Smooth muscle cell of the brain vasculature (primary cell): ENCODE measurements at regions not wholly inside any gene's neighbourhood (a gene's known extent, or its start where the extent isn't known, plus 50 kb on each side); places are given as distances from the start of the nearest gene placed in this dataset.
"Not testable (repeated sequence)": the region's sequence is repeated elsewhere in the genome, so short reads cannot be mapped to it uniquely, and the experiment has no call there.

Experiments used
- DNase-seq: peaks from one replicate; pipeline ENCODE4 v3.0.0-alpha.2; 2012; ENCODE audit warnings: low read depth, low spot score

DNA sequence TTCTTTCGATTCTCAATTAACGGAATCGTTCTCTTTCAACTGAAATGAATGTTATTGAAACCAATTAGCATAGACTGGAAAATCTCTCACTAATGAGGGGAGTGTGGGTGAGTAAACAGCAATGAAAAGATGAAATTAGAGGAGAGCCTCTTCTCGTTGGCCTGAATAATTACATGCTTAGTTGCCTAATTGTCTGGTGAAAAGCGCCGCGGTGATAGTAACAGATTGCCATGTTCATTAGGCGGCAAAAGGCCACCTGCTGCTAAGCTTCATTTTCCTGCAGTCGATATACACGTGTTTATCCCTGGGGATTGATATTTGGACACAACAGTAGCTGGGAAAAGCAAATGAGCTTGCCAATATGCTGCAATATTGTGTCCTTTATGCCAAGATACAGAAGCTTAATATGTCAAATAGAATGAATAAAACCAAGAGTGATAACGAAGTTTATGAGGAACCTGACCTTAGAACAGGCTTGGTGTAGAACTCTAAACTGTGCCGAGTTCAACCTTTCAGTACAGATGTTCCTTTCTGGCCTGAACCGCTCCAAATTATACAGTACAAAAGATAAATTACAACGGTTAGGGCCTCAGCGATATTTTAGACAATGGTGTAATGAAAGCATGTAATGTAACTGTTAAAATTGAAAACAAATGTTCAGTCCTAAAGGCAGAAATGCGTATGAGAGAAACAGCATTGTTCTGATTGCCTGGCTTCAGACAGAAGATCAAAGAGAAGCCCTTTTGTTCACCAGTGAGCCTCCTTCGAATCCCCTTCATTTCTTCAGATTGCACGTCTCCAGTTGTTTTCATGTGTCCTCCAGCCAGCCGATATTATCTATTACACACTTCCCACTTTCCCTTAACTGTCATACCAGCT, 185.2 kb downstream of the SHOX2 start:
- no peak for DNase-seq

DNA sequence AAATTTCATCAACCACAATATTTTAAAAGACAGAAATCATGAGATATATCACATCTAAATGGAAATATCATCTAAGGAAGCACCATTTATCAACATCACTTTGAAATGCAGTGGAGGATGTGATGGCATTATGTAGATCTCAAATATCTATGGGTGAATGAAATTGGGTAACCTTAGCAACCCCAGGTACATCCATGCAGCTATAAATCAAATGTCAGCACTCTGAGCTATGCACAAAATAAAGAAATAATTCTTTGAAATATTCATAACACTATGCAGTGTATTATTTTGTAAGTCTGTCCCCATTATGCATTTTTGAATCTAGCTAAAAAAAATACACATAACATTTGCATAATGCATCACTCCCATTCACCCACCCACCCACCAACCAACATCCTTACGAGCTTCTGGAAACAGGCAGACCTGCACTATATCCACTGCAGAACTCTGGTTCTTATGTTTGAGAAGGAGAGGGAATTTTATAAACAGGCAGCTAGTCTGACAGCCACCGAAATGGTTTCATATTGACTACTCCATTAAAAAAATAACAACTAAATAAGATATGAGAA, 186.8 kb downstream of the SHOX2 start:
- no peak for DNase-seq

DNA sequence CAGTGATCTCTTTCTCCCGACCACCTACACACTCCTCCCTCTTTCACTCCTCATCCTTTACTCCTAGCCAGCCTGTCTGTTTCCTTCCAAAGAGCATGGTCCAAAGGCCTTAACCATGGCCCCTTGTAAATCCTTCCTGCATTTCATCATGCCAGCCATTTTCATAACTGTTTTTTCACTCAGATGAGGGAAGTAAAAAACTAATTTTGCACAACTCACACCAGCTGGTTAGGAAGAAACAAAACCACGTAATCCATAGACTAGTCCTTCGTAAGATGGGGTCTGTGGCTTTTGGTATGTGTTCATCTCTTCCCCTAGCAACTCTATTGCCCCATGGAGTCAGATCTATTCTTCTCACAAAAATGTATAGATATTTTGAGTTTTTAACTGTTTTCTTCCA, 187.8 kb downstream of the SHOX2 start:
- no peak for DNase-seq

DNA sequence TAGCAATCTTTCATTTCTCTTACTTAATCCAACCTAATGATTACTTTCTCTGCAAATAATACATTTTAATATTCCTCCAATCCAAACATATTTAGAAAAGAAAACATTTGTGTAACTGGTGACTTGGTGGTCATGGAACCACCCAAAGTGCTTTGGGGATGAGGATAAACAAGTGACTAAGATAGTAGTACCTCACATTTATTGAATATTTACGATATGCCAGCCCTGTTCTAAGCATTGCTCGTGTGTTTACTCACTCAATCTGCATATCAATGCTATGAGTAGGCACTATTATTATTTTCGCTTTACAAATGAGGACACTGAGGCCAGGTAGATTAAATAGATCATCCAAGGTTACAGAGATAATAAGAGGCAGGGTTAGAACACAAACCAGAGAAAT, 189.5 kb downstream of the SHOX2 start:
- DNase-seq, result no peak

DNA sequence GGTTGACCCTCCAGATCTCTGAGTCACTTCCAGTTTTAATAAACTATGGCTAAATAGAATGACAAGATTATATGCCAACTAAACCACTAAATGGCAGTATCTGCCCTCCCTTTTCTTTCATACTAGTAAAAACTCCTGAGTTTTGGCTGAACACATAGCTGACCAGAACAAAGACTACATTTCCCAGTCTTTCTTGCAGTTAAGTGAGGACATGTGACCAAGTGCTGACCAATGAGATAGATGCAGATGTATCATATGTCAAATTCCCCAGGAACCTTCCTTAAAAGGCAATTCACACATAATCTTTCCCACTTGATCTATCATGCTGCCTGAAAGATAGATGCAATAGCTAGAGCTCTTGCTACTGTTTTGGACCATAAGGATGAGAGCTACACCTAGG, 191.3 kb downstream of the SHOX2 start:
- no peak for DNase-seq

DNA sequence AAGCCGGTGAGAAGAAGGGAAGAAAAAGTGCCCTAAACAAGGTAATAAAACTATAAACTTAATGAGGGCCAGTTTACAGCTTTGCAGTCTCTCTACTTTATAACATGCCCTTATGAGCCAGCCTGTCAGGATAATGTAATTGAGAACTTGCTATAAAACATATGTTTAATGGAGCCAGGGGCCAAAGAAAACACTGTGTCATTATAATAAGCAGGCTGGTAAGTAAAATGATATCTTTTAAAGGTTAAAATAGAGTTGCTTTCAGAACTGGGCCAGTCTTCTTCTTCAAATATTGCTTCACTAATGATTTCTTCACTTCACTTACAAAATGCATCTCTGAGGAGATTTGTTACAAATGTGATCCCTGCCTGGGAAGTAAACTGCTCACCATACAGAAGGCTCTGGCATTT, 192.5 kb downstream of the SHOX2 start:
- DNase-seq, result no peak

DNA sequence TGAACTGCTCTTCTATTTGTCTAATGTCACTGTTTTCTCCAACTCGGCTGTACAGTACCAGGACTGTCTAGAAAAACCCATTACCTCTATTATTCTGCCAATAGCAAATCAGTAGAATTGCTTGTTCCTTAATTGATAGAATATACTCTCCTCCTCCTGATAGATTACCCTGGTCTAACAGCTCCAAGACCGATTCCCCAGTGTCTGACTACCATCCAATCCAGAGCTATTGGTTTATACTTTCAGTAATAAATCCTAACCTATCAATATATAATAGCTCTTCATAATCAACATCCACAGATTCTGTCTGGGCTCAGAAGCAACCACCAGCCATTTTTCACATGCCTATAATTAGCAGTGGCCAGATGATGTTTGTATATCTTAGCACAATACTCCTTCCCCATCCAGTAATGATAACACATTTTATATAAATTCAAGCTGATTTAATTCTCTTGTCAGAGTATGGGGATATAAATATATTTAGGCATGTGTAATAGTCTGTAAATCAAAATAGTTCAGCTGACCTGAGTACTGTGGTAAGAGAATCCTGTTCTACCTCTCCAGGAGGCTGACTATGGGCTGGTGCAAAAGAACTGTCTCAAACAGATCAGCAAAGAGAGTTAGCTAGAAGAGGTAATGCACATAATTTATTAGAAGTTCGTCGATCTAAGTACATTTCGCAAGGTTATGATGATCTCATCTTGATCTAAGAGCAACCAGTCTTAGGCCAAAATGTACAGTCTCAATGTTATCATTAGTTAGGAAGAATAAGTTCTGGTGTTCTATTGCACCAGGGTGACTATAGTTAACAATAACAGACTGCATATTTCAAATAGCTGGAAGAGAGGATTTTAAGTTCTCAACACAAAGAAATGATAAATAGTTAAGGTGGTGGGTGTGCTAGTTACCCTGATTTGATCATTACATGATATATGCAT, 193.4 kb downstream of the SHOX2 start:
- DNase-seq, result no peak

DNA sequence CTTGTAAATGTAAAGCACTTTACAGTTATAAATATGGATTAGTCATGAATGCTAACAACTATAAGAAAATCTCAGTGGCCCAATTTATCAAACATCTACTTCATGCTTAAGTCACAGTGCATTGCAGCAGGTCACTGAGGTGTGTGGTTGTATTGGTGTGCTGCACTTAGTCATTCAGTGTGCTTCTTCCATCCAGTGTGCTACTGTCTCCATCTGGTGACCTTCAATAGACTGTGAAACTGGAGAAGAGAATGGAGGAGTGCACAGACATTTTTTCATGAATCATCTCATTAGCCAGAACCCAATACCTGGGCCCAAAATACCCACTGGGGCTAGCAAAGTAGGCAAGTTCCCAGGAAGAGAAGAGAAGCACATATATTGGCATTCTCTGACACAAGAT, 199.6 kb downstream of the SHOX2 start:
- DNase-seq, result no peak

DNA sequence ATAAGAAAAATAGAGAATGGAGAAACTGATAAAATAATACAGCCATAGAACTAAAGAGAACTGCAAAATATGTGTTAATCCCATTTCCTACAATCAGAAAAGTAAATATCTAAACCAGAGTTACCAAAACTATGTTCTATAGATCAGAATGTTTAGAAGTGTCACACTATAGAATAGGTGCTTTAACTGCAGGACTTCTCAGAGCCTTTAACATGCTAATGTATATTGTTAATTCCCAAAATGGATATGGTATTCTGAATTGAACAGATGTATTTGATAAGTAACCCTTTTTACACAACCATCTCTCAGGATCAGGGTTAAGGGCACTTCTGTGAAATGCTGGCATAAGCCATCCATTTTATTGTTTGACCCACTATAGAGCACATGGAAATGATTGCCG, 200.3 kb downstream of the SHOX2 start:
- no peak for DNase-seq

DNA sequence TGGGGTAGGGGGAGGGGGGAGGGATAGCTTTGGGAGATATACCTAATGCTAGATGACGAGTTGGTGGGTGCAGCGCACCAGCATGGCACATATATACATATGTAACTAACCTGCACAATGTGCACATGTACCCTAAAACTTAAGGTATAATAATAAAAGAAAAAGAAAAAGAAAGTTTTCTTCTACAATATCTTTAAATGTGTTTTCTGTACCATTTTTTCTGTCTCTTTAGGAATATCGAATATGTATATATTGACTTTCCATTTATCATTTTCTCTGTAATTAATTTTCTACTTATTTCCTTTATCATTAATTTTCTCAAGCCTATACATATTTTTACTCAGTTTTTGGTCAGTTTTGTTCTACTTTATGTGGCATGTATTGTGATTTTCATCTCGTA, 203.5 kb downstream of the SHOX2 start:
- not testable (repeated sequence) for DNase-seq

DNA sequence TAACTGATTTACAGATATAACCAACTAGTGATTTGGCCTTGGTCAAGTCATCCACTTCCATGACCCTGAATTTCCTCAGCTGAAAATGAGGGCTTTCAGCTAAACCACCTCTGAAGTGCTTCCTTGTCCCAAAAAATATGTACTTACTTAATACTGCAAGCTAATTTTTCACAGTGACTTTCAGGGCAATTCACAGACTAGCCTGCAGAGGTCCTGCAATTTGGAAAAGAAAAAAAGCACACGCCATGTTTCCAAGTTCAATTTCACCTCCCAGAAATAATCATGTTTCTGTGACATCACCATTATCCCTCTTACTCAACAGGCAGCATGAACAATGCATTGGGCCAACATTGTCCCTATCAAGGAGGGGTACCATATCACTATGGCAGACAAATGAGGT, 218.2 kb downstream of the SHOX2 start:
- DNase-seq, result no peak

DNA sequence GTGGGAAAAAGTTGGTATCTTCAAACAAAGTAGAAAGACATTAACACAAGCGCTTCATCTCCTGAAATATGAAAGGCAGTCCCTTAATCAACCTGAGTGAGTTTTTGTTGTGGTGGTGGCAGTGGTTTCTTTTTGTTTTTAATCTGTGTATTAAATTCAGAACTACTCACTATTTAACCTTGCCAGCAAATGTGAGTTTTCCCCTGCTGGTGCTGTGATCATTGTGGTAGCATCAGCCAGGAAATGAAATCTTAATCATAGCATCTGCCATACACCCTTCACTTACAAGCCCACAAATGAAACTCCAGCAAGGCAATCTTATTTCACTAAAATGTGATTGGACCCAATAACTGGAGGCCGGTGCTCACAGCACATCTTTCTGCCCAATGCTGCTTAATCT, 229.7 kb downstream of the SHOX2 start:
- DNase-seq, result no peak

DNA sequence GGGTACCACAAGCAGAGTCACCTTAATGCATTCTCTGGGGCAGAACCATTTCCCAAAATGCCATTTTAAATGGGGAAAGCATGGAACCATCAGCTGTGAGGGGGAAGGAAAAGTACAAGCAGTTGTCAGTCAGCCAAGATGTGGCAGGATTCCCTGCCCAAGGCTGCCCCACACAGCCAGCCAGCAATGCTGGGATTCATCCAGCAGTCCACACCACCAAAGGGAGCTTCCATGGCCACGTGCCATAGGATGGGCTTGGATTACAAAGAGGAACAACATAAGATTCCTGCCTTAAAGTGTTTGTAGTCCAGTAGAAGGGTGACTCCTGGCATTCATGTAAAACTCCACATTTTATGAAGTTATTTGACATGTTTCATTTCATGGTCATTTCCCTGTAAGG, 233.3 kb downstream of the SHOX2 start:
- DNase-seq, result no peak

DNA sequence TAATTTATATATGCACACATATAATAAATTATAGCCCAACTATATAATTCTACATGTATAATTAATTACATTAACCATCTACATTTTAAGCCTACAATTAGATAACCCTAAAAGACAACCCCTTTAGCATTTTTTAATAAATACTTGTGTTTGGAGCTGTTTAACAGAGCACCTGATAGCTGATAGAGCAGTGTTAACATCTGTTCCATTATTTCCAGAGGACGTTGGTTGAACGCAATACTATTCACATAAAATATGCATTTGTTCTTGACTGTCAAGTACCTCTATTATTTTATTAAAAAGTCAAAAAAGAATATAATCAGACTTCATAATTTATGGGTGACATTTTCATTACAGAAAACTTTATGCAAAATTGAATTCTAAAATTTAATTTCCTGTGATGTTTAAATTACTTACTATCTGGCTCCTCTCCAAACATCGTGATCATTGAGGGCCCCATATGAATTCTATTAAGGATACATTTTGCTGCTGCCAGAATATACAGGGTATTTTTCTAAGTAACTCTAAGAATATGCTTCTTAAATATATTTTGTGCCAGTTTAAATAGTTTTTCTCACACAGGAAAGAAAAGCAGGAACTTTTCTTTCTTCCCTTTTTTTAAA, 234.3 kb downstream of the SHOX2 start:
- DNase-seq, result no peak

DNA sequence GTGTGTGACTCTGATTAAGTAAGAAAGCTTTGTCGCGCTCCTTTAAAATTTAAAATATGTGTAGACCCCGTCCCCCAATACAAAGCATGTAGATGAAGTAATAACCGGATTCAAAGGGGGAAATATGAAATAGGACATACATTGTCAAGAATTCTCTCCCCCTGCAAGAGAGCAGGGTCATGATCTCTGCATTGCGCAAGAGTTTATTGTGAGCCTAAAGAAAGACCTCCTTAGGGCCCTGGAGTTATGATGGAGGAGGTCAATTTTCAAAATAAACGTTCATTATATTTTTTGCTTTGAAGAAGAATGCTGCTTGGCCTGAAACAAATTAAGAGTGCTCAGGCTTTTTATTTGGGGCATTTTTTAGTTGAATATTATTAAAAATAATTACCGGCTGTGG, 235.0 kb downstream of the SHOX2 start:
- no peak for DNase-seq

DNA sequence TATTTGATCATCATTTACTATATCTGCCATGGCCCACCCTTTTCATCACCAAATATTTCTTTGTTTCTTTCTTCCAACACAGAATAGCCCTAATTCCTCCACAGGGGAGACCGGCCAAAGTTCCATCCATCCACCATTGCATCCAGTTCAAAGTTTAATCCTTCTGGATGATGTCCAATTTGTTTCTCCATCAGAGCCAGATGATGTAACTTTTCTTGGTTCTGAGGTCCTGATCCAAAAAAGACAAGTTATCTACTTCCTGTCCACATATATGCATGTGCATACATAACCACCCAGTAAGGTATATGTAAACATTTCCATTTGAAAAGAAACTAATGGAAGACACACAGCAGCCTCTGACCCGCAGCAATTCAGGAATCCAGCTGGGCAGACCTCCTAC, 237.3 kb downstream of the SHOX2 start:
- no peak for DNase-seq

DNA sequence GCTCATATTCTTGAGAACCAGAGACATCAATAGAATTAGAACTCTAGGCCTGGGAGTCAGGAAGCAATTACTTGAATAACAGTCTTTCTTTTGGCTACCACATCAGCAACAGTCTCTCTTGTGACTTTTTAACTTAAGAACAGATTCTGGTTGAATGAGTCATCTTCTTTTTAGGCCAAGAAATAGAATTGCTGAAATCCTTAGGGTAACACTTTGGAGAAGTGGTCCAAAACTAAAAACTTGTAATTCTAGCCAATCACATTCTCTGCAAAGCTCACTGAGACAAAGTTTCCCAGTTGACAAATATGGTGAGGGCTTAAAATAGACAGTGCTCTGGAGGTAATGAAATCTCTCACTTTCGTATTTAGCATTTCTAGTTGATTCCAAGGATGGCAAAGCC, 238.0 kb downstream of the SHOX2 start:
- no peak for DNase-seq

DNA sequence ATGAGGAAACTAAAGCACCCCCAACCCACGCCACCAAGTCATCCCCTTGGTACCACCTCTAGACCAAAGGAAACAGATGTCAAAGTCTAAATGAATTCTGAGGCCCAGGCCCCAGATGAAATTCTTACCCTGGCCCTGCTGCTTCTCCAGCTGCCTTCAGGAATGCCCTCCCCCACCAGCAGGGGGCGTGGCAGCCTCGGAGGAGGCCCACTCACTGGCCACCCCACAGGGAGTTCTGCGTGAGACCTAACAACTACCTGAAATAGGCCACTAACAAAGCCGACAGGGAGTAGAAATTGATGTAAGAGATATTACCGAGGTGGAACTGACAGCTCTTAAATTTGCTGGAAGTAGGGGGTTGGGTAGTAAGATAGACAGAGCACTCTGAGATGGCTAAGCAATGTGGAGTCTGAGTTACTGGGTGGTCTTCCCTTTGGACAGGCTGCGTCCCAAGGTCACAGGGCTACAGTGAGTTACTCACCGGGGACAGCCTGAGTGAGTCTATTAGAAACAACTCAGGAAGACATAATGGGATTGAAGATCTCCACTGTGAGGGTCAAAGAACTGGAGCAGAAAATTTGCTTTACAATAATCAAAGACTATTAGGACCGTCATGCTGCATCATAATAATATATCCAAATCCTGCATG, 240.7 kb downstream of the SHOX2 start:
- no peak for DNase-seq

DNA sequence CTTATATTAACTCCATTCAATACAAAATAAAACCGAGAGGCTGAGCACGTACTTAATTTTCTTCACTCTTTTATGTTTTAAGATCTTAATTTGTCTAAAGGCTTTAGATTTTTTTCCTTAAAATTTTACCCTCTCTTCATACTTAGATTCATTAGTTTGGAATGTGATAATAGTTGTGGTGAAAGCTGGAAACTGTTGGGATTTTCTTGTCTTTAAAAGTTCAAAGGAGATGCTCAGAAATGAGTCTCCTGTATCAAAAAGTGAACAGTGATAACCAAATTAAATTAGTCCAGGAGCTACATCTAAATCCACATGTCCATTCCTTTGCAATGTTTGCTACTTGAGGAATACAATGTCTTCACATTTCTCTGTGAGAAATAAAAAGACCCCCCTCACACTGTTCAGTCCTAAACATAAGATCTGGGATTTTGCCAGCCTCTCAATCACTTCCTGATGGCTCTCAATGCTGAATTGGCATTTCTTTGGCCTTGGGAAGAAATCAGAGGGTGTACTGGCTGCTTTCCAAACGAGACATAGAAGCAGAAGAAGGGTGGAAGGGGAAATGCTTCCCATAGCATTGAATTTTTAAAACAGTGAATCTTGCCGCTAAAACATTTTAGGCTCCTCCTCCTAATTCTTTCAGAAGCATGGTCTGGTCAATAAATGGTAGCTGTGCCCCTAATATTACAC, 245.0 kb downstream of the SHOX2 start:
- no peak for DNase-seq

DNA sequence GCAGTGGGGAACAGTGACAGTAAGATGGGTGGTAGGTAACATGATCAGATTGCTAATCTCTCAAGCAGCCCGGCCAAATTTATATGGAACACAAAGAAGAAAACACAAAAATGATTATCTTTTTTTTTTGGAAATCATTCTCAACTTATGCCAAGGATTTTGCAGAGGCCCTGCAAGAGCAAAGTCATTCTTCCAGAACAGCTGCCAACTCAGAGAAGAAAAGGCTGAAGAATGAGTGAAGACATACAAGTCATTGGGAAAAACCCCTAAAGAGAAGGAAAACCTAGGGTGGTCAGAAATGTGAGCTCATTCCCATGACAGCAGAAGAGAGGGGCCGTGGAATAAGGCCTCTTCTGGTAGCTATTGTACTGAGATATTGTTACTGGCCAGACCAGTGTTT, 246.7 kb downstream of the SHOX2 start:
- no peak for DNase-seq

DNA sequence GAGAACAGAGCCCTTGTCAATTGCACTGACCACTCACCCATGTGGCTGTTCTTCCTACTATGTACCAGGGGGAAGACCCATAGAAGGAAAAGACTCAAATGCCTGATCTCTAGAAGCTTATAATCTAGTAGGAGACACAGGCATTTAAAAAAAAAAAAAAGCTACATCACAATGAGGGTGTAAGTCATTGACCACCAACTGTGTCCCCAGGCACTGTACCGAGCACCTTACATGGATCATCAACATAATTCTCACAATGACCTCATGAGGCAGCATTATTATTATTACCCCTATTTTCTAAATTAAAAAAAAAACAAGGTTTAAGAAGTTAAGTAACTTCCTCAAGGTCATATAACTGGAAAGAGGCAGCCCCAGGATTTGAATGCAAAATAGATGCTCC, 247.4 kb downstream of the SHOX2 start:
- DNase-seq, result no peak
